H1 (cell line): ENCODE measurements at regions not wholly inside any gene's neighbourhood (a gene's known extent, or its start where the extent isn't known, plus 50 kb on each side); places are given as distances from the start of the nearest gene placed in this dataset.

Source experiments
- CTCF ChIA-PET: fragments of 300-600 bp; sonication (Branson Sonifier 250); formaldehyde crosslinking; loops from one replicate; lab custom pipeline; 2021; ENCODE audit not compliant: partially characterized antibody; lab: Charles Lee
- POLR2A ChIA-PET: fragments of 300-600 bp; sonication (Branson Sonifier 250); formaldehyde crosslinking; loops from one replicate; lab custom pipeline; 2021; ENCODE audit warnings: inconsistent platforms; ENCODE audit not compliant: partially characterized antibody; lab: Charles Lee
- DNase-seq, 2 experiments: peaks; one replicate each; pipeline versions ENCODE4 v3.0.0 to v3.0.0-alpha.2; 2010 to 2022; ENCODE audit warnings: low spot score in 2 of 2, low read depth in 1 of 2, mixed read lengths in 1 of 2
- FAIRE-seq: peaks from 2 replicates; lab custom pipeline; 2011; peaks lifted over from hg19 to GRCh38; lab: Jason Lieb, UNC
- H2AFZ ChIP-seq: 2 replicates; pipeline ENCODE4 v1.8.1; 2012; ENCODE audit warnings: low read length, inconsistent platforms
- H2AK5ac ChIP-seq: 2 replicates; pipeline ENCODE4 v1.6.1; 2013; ENCODE audit warnings: low read depth, low read length
- H2BK120ac ChIP-seq: replicated peaks from 2 replicates; pipeline ENCODE3; 2013; ENCODE audit warnings: low read depth, low read length, inconsistent platforms
- H2BK12ac ChIP-seq: 2 replicates; pipeline ENCODE4 v1.6.1; 2013; ENCODE audit warnings: low read depth, low read length
- H2BK15ac ChIP-seq: 2 replicates; pipeline ENCODE4 v1.6.1; 2013; ENCODE audit warnings: low read length
- H2BK20ac ChIP-seq: 2 replicates; pipeline ENCODE4 v1.6.1; 2013; ENCODE audit warnings: low read length
- H2BK5ac ChIP-seq: 2 replicates; pipeline ENCODE4 v1.6.1; 2013; ENCODE audit warnings: low read depth, low read length
- H3K14ac ChIP-seq: 2 replicates; pipeline ENCODE4 v1.6.1; 2013; ENCODE audit warnings: inconsistent platforms; ENCODE audit not compliant: insufficient read length
- H3K18ac ChIP-seq: 2 replicates; pipeline ENCODE4 v1.6.1; 2013; ENCODE audit warnings: low read length; ENCODE audit errors: extremely low read depth
- H3K23ac ChIP-seq: 2 replicates; pipeline ENCODE4 v1.6.1; 2013; ENCODE audit warnings: inconsistent platforms; ENCODE audit not compliant: insufficient read length
- H3K23me2 ChIP-seq: 2 replicates; pipeline ENCODE4 v1.6.1; 2013; ENCODE audit warnings: low read depth, low read length
- H3K27ac ChIP-seq: 2 replicates; pipeline ENCODE4 v1.6.1; 2011; ENCODE audit warnings: low read depth, low read length, inconsistent platforms
- H3K27me3 ChIP-seq, 4 experiments: replicated peaks in 1 of 4; 1 replicate in 1 of 4; 2 replicates in 3 of 4; pipeline versions ENCODE4 v1.6.1 to v1.8.1; 2011 to 2013; ENCODE audit warnings: low read length in 3 of 4, mild to moderate bottlenecking in 3 of 4, inconsistent platforms in 2 of 4, mixed read lengths in 2 of 4, moderate library complexity in 1 of 4; ENCODE audit not compliant: control insufficient read depth in 3 of 4, insufficient read depth in 3 of 4; ENCODE audit errors: extremely low read depth in 1 of 4
- H3K36me3 ChIP-seq, 4 experiments: 2 replicates each; pipeline versions ENCODE4 v1.6.1 to v1.8.1; 2011 to 2013; ENCODE audit warnings: mild to moderate bottlenecking in 4 of 4, low read length in 3 of 4, moderate library complexity in 2 of 4, control low read depth in 1 of 4, inconsistent platforms in 1 of 4; ENCODE audit not compliant: insufficient read depth in 4 of 4, control insufficient read depth in 2 of 4
- H3K4ac ChIP-seq: replicated peaks from 2 replicates; pipeline ENCODE3; 2013; ENCODE audit warnings: low read length, low read depth, mixed read lengths, inconsistent platforms; ENCODE audit not compliant: insufficient read length
- H3K4me1 ChIP-seq, 4 experiments: replicated peaks in 1 of 4; 1 replicate in 1 of 4; 2 replicates in 3 of 4; pipeline versions ENCODE4 v1.6.1 to v1.8.1; 2011 to 2013; ENCODE audit warnings: low read length in 3 of 4, inconsistent platforms in 2 of 4, mixed read lengths in 1 of 4; ENCODE audit not compliant: insufficient read depth in 4 of 4, control insufficient read depth in 3 of 4
- H3K4me2 ChIP-seq, 2 experiments: 2 replicates each; pipeline versions ENCODE4 v1.6.1 to v1.8.1; 2011 to 2013; ENCODE audit warnings: low read depth in 2 of 2, low read length in 2 of 2, control low read depth in 1 of 2, inconsistent platforms in 1 of 2, mild to moderate bottlenecking in 1 of 2; ENCODE audit not compliant: insufficient read depth in 1 of 2
- H3K4me3 ChIP-seq, 4 experiments: fragments of 200-600, 300-600 bp in 1 of 4; sonication (generic), shearing (Covaris generic), sonication (Bioruptor Twin) in 1 of 4; 2 replicates each; pipeline versions ENCODE4 v1.5.1 to v1.8.1; 2011 to 2016; ENCODE audit warnings: low read length in 4 of 4, low read depth in 3 of 4, control low read depth in 2 of 4, inconsistent platforms in 2 of 4, mild to moderate bottlenecking in 2 of 4, mixed read lengths in 1 of 4, moderate library complexity in 1 of 4; ENCODE audit not compliant: insufficient read depth in 2 of 4; ENCODE audit errors: extremely low read depth in 1 of 4
- H3K56ac ChIP-seq: replicated peaks from 2 replicates; pipeline ENCODE3; 2013; ENCODE audit warnings: low read depth, mild to moderate bottlenecking, mixed read lengths, low read length, inconsistent platforms; ENCODE audit not compliant: insufficient read length
- H3K79me1 ChIP-seq: 2 replicates; pipeline ENCODE4 v1.6.1; 2013; ENCODE audit warnings: low read depth, low read length, control low read depth
- H3K79me2 ChIP-seq, 2 experiments: 2 replicates each; pipeline versions ENCODE4 v1.6.1 to v1.8.1; 2012 to 2013; ENCODE audit warnings: low read length in 2 of 2, mild to moderate bottlenecking in 2 of 2, inconsistent platforms in 1 of 2; ENCODE audit not compliant: insufficient read depth in 2 of 2, control insufficient read depth in 1 of 2
- H3K9ac ChIP-seq, 4 experiments: replicated peaks in 1 of 4; 1 replicate in 1 of 4; 2 replicates in 3 of 4; pipeline versions ENCODE4 v1.6.1 to v1.8.1; 2011 to 2013; ENCODE audit warnings: low read depth in 3 of 4, low read length in 3 of 4, control low read depth in 2 of 4, mild to moderate bottlenecking in 2 of 4, moderate library complexity in 2 of 4, inconsistent platforms in 1 of 4; ENCODE audit errors: extremely low read depth in 1 of 4
- H3K9me3 ChIP-seq, 2 experiments: 2 replicates each; pipeline versions ENCODE4 v1.6.1 to v1.8.1; 2012 to 2013; ENCODE audit warnings: mild to moderate bottlenecking in 2 of 2, moderate library complexity in 2 of 2, control low read depth in 1 of 2, inconsistent platforms in 1 of 2, low read depth in 1 of 2, low read length in 1 of 2, mixed read lengths in 1 of 2; ENCODE audit not compliant: insufficient read depth in 2 of 2
- H4K20me1 ChIP-seq, 2 experiments: replicated peaks in 1 of 2; 2 replicates each; pipeline versions ENCODE3 to v1.8.1; 2011 to 2013; ENCODE audit warnings: inconsistent platforms in 2 of 2, low read length in 2 of 2, mild to moderate bottlenecking in 1 of 2; ENCODE audit not compliant: insufficient read depth in 2 of 2, control insufficient read depth in 1 of 2
- H4K5ac ChIP-seq: 2 replicates; pipeline ENCODE4 v1.6.1; 2013; ENCODE audit warnings: low read length, low read depth, mixed read lengths, inconsistent platforms; ENCODE audit not compliant: insufficient read length
- H4K8ac ChIP-seq: 2 replicates; pipeline ENCODE4 v1.8.0; 2013; ENCODE audit warnings: mild to moderate bottlenecking, moderate library complexity, low read length, inconsistent platforms; ENCODE audit not compliant: insufficient read depth; ENCODE audit errors: extremely low read depth
- H4K91ac ChIP-seq: replicated peaks from 2 replicates; pipeline ENCODE3; 2013; ENCODE audit warnings: low read length, mixed read lengths, inconsistent platforms; ENCODE audit not compliant: insufficient read length
- CBX8 ChIP-seq: fragments of 300-800, 300-1000 bp; sonication (generic); IDR thresholded peaks from 2 replicates; pipeline ENCODE4 v1.7.1; 2016; ENCODE audit warnings: low read depth, low read length, borderline replicate concordance
- CREB1 ChIP-seq: IDR thresholded peaks from 2 replicates; pipeline ENCODE4 v1.6.1; 2012; ENCODE audit warnings: inconsistent platforms
- EGR1 ChIP-seq: IDR thresholded peaks from 2 replicates; pipeline ENCODE4 v1.6.1; 2011; ENCODE audit warnings: low read depth, low read length, borderline replicate concordance
- EP300 ChIP-seq, 2 experiments: IDR thresholded peaks; 1 replicate in 1 of 2; 2 replicates in 1 of 2; pipeline ENCODE4 v1.6.1; 2011 to 2012; ENCODE audit warnings: low read depth in 2 of 2, low read length in 2 of 2, mild to moderate bottlenecking in 2 of 2, borderline replicate concordance in 1 of 2, inconsistent platforms in 1 of 2, moderate library complexity in 1 of 2
- KDM1A ChIP-seq: fragments of 200-600, 300-600 bp; sonication (generic); IDR thresholded peaks from 2 replicates; pipeline ENCODE4 v1.7.1; 2016; ENCODE audit warnings: mild to moderate bottlenecking, low read length, borderline replicate concordance
- RAD21 ChIP-seq, 2 experiments: IDR thresholded peaks in 1 of 2; conservative IDR thresholded peaks in 1 of 2; 2 replicates each; pipeline ENCODE4 v1.6.1; 2011; ENCODE audit warnings: low read depth in 2 of 2, low read length in 2 of 2, improper control_type of control experiment in 1 of 2, inconsistent platforms in 1 of 2, mild to moderate bottlenecking in 1 of 2, moderate library complexity in 1 of 2
- RXRA ChIP-seq: IDR thresholded peaks from 2 replicates; pipeline ENCODE4 v1.6.1; 2011; ENCODE audit warnings: low read depth, mild to moderate bottlenecking, low read length, moderate library complexity; ENCODE audit not compliant: insufficient read depth
- SP1 ChIP-seq: IDR thresholded peaks from 2 replicates; pipeline ENCODE4 v1.6.1; 2011; ENCODE audit warnings: low read depth, low read length
- SP4 ChIP-seq: IDR thresholded peaks from 2 replicates; pipeline ENCODE4 v1.6.1; 2012; ENCODE audit warnings: low read length, inconsistent platforms
- SUZ12 ChIP-seq: fragments of 200-600 bp; sonication (generic); IDR thresholded peaks from 2 replicates; pipeline ENCODE4 v1.6.1; 2012; ENCODE audit warnings: mild to moderate bottlenecking, inconsistent platforms, low read length, moderate library complexity, mixed read lengths
- TAF1 ChIP-seq: IDR thresholded peaks from 2 replicates; pipeline ENCODE4 v1.6.1; 2011; ENCODE audit warnings: mild to moderate bottlenecking, low read depth, low read length
- TAF7 ChIP-seq: optimal IDR thresholded peaks from 2 replicates; pipeline ENCODE3; 2011; ENCODE audit warnings: low read depth, mild to moderate bottlenecking, inconsistent platforms, low read length, moderate library complexity, borderline replicate concordance
- WGBS, 2 experiments: shearing (Covaris generic) in 1 of 2; methylation state at CpG; one replicate each; pipeline versions ENCODE4 v1.1.6 to v1.1.7; 2013 to 2015; ENCODE audit warnings: low lambda C conversion rate in 2 of 2, mixed read lengths in 2 of 2, inconsistent platforms in 1 of 2, low coverage in 1 of 2, missing lambda C conversion rate in 1 of 2; ENCODE audit not compliant: insufficient replicate concordance in 2 of 2, insufficient coverage in 1 of 2, insufficient read length in 1 of 2; ENCODE audit errors: extremely low coverage in 1 of 2, missing lambda C conversion rate in 1 of 2; 5-methylcytosine and 5-hydroxymethylcytosine counted together

DNA sequence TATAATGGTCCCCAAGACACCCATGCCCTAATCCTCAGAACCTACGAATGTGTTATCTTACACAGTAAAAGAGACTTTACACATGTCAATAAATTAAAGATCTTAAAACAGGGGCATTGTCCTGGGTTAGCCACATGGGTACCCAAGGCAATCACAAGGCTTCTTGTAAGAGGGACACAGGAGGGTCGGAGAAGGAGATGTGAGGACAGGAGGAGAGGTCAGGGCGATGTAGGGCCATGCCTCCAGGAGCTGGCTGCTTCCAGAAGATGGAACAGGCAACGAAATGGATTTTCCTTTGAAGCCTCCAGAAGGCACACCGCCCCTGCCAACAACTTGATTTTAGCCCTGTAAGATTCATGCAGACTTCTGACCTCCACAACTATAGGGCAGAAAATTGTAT, 262.7 kb downstream of the MEX3B start:
- peaks cover 0 to 3% of the 10 kb centered on the region in 2 experiments for H4K20me1 ChIP-seq
- no peaks in the 10 kb centered on the region for H3K4me1 ChIP-seq
- peaks cover 0 to 5% of the 10 kb centered on the region in 2 experiments; a peak in 2 of 4 replicates for H3K79me2 ChIP-seq
- H4K5ac ChIP-seq: no peak overlapping the region
- no peak overlapping the region for H2BK5ac ChIP-seq
- no peak overlapping the region for H4K8ac ChIP-seq
- FAIRE-seq: no peak
- H3K56ac ChIP-seq: no peak overlapping the region
- no peak overlapping the region for H2BK20ac ChIP-seq
- no peaks in the 10 kb centered on the region for H3K27me3 ChIP-seq
- WGBS, 2 experiments: 97% methylated on average over 5 of the region's 5 CpGs; no CpG with 5 or more reads in 1 of the 2 experiments
- H3K79me1 ChIP-seq: no peaks in the 10 kb centered on the region; the same call in none of the 2 replicates
- TF ChIP-seq SP4 (no peak), RXRA (no peak), KDM1A (no peak), TAF7 (no peak), TAF1 (no peak), EGR1 (no peak), SUZ12 (no peak), CREB1 (no peak), SP1 (no peak), RAD21 (IDR thresholded peaks at IDR 0.05 in 1 of 2, conservative IDR thresholded peaks at IDR 0.05 in 1 of 2; ENCODE audit: low read depth in 2 of 2, low read length in 2 of 2) (no peak), EP300 (IDR thresholded peaks at IDR 0.05; ENCODE audit: borderline replicate concordance in 1 of 2, low read depth in 2 of 2, low read length in 2 of 2) (no peak), CBX8 (no peak)
- TF ChIP-seq, all 59 proteins: peak for 0
- Histone ChIP-seq H3K4me3 (no peak overlapping the region), H3K4ac (no peak overlapping the region), H2AK5ac (no peak overlapping the region), H3K23me2 (no peaks in the 10 kb centered on the region), H2BK120ac (no peak overlapping the region), H3K27ac (no peak overlapping the region), H3K9me3 (0 out of 4 replicates have a peak, but pooled peaks cover 0 to 4% of the 10 kb centered on the region in 2 experiments), H3K9ac (no peak overlapping the region), H3K23ac (no peak overlapping the region), H3K14ac (no peak overlapping the region), H4K91ac (no peak overlapping the region), H2BK12ac (no peak overlapping the region), H2AFZ (no peak overlapping the region), H3K4me2 (no peak overlapping the region), H2BK15ac (no peak overlapping the region), H3K36me3 (peaks cover 0 to 3% (median 0%) of the 10 kb centered on the region in 4 experiments; a peak in 2 of 8 replicates), H3K18ac (no peak overlapping the region)
- POLR2A ChIA-PET: no interaction called here
- peak in 1 of 2 experiments; percentile 8 for DNase-seq
- CTCF ChIA-PET: interaction anchor here (1.1 kb wide), 1 partner anchor 302 kb away, joined by 4 read pairs; no protein-coding TSS in a partner anchor
